ENCODE measurements at regions not wholly inside any gene's neighbourhood (a gene's known extent, or its start where the extent isn't known, plus 50 kb on each side); places are given as distances from the start of the nearest gene placed in this dataset.

GRCh38 chr14:65344011-65344410, 68.5 kb upstream of the FUT8 start:
- H3K27me3 ChIP-seq (ENCODE audit: insufficient read depth, poor library complexity, severe bottlenecking), result no peaks in the 10 kb centered on the region
- no peak overlapping the region for H3K4me3 ChIP-seq (replicated peaks; ENCODE audit: insufficient read depth, low read length)
- TF ChIP-seq GABPA (IDR thresholded peaks at IDR 0.05; ENCODE audit: low read depth) (no peak), POLR2AphosphoS5 (IDR thresholded peaks at IDR 0.05; ENCODE audit: low read depth) (no peak), SPI1 (IDR thresholded peaks at IDR 0.05; ENCODE audit: borderline replicate concordance, low read depth) (no peak)
- TF ChIP-seq, protein P1, sequence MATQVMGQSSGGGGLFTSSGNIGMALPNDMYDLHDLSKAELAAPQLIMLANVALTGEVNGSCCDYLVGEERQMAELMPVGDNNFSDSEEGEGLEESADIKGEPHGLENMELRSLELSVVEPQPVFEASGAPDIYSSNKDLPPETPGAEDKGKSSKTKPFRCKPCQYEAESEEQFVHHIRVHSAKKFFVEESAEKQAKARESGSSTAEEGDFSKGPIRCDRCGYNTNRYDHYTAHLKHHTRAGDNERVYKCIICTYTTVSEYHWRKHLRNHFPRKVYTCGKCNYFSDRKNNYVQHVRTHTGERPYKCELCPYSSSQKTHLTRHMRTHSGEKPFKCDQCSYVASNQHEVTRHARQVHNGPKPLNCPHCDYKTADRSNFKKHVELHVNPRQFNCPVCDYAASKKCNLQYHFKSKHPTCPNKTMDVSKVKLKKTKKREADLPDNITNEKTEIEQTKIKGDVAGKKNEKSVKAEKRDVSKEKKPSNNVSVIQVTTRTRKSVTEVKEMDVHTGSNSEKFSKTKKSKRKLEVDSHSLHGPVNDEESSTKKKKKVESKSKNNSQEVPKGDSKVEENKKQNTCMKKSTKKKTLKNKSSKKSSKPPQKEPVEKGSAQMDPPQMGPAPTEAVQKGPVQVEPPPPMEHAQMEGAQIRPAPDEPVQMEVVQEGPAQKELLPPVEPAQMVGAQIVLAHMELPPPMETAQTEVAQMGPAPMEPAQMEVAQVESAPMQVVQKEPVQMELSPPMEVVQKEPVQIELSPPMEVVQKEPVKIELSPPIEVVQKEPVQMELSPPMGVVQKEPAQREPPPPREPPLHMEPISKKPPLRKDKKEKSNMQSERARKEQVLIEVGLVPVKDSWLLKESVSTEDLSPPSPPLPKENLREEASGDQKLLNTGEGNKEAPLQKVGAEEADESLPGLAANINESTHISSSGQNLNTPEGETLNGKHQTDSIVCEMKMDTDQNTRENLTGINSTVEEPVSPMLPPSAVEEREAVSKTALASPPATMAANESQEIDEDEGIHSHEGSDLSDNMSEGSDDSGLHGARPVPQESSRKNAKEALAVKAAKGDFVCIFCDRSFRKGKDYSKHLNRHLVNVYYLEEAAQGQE (IDR thresholded peaks at IDR 0.05; ENCODE audit: insufficient replicate concordance, low read depth), result no peak
- TF ChIP-seq, protein P2, sequence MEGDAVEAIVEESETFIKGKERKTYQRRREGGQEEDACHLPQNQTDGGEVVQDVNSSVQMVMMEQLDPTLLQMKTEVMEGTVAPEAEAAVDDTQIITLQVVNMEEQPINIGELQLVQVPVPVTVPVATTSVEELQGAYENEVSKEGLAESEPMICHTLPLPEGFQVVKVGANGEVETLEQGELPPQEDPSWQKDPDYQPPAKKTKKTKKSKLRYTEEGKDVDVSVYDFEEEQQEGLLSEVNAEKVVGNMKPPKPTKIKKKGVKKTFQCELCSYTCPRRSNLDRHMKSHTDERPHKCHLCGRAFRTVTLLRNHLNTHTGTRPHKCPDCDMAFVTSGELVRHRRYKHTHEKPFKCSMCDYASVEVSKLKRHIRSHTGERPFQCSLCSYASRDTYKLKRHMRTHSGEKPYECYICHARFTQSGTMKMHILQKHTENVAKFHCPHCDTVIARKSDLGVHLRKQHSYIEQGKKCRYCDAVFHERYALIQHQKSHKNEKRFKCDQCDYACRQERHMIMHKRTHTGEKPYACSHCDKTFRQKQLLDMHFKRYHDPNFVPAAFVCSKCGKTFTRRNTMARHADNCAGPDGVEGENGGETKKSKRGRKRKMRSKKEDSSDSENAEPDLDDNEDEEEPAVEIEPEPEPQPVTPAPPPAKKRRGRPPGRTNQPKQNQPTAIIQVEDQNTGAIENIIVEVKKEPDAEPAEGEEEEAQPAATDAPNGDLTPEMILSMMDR (IDR thresholded peaks at IDR 0.05; ENCODE audit: insufficient read depth, low read length), result no peak
- H3K27ac ChIP-seq (replicated peaks), result no peak overlapping the region
- DNase-seq (ENCODE audit: low read depth in 1 of 2, low spot score in 1 of 2), result no peak

- TF ChIP-seq, protein P2 (IDR thresholded peaks at IDR 0.05; ENCODE audit: insufficient read depth, low read length), result no peak
- DNase-seq (ENCODE audit: low read depth in 1 of 2, low spot score in 1 of 2), result no peak
- H3K4me3 ChIP-seq (replicated peaks; ENCODE audit: insufficient read depth, low read length), result no peak overlapping the region
- no peak overlapping the region for H3K27ac ChIP-seq (replicated peaks)
- H3K27me3 ChIP-seq (ENCODE audit: insufficient read depth, poor library complexity, severe bottlenecking), result no peaks in the 10 kb centered on the region
Measured at GRCh38 chr14:65345266-65345665, 67.3 kb upstream of the FUT8 start.

DNA sequence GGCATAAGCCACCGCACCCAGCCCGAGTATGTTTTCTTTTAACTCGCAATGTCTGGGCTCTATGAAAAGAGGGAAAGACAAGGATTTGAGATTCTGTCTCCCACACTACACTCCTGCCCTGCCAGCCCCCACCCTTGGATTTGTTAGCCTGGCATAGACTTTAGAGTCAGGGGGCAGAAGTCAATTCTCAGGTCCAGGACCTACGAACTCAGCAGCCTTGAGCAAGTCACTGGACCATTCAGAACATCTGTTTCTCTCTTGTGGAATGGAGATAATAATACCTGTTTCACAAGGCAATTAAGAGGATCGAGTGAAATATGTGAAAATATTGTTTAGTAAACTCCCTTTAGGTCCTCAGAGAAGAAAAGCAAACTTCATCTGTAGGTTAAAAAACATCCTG, 66.1 kb upstream of the FUT8 start:
- TF ChIP-seq, protein P1 (IDR thresholded peaks at IDR 0.05; ENCODE audit: insufficient replicate concordance, low read depth), result no peak
- no peak for TF ChIP-seq GABPA (IDR thresholded peaks at IDR 0.05; ENCODE audit: low read depth)
- no peak for TF ChIP-seq SPI1 (IDR thresholded peaks at IDR 0.05; ENCODE audit: borderline replicate concordance, low read depth)
- TF ChIP-seq, protein P2 (IDR thresholded peaks at IDR 0.05; ENCODE audit: insufficient read depth, low read length), result no peak
- no peak for TF ChIP-seq POLR2AphosphoS5 (IDR thresholded peaks at IDR 0.05; ENCODE audit: low read depth)
- H3K4me3 ChIP-seq (replicated peaks; ENCODE audit: insufficient read depth, low read length), result no peak overlapping the region
- H3K27ac ChIP-seq (replicated peaks), result no peak overlapping the region
- H3K27me3 ChIP-seq (ENCODE audit: insufficient read depth, poor library complexity, severe bottlenecking), result no peaks in the 10 kb centered on the region
- no peak for DNase-seq (ENCODE audit: low read depth in 1 of 2, low spot score in 1 of 2)

- TF ChIP-seq POLR2AphosphoS5 (IDR thresholded peaks at IDR 0.05; ENCODE audit: low read depth), result no peak
- Histone ChIP-seq H3K4me3 (replicated peaks; ENCODE audit: insufficient read depth, low read length) (no peak overlapping the region), H3K27me3 (ENCODE audit: insufficient read depth, poor library complexity, severe bottlenecking) (no peaks in the 10 kb centered on the region), H3K27ac (replicated peaks) (no peak overlapping the region)
- no peak for DNase-seq (ENCODE audit: low read depth in 1 of 2, low spot score in 1 of 2)
Measured at GRCh38 chr14:65346895-65347294, 65.6 kb upstream of the FUT8 start.

All from HL-60 (cell line).